IMR-90 (cell line): ENCODE measurements at regions not wholly inside any gene's neighbourhood (a gene's known extent, or its start where the extent isn't known, plus 50 kb on each side); places are given as distances from the start of the nearest gene placed in this dataset.

Experiments
- ATAC-seq: fragments of 200-7000 bp; cut with Tn5 transposase; 2 replicates; pipeline ENCODE4 v1.9.1; 2020; ENCODE audit warnings: low read depth, mild to moderate bottlenecking, moderate library complexity
- BruUV-seq: library from RNA; stranded (reverse); fragments of 400-500 nt; replicated peaks from 2 replicates; lab custom pipeline; 2021; lab: Mats Ljungman, UMichigan
- CTCF ChIA-PET: fragments of 300-600 bp; formaldehyde crosslinking; extraction: SDS; loops from one replicate; lab custom pipeline; 2021; ENCODE audit warnings: antibody characterized with exemption; lab: Yijun Ruan, JAX
- POLR2A ChIA-PET: fragments of 300-600 bp; sonication (Branson Sonifier 250); formaldehyde crosslinking; loops from one replicate; lab custom pipeline; 2022; ENCODE audit warnings: antibody characterized with exemption; ENCODE audit not compliant: unreplicated experiment; lab: Charles Lee
- DNase-seq: peaks from one replicate; pipeline ENCODE4 v3.0.0; 2013
- H2AFZ ChIP-seq: replicated peaks from 2 replicates; pipeline ENCODE3; 2013; ENCODE audit warnings: low read length, mild to moderate bottlenecking; ENCODE audit not compliant: poor library complexity
- H2AK5ac ChIP-seq: 2 replicates; pipeline ENCODE4 v1.6.1; 2013; ENCODE audit warnings: low read depth, low read length, inconsistent platforms
- H2AK9ac ChIP-seq: replicated peaks from 2 replicates; pipeline ENCODE3; 2013; ENCODE audit warnings: mild to moderate bottlenecking, low read depth, low read length, moderate library complexity; ENCODE audit not compliant: poor library complexity
- H2BK120ac ChIP-seq: 2 replicates; pipeline ENCODE4 v1.6.1; 2013; ENCODE audit warnings: low read depth, low read length, inconsistent platforms
- H2BK15ac ChIP-seq: 3 replicates; pipeline ENCODE4 v1.6.1; 2013; ENCODE audit warnings: low read depth, low read length, inconsistent platforms
- H2BK20ac ChIP-seq: 2 replicates; pipeline ENCODE4 v1.6.1; 2013; ENCODE audit warnings: low read depth, mild to moderate bottlenecking, inconsistent platforms, low read length, moderate library complexity
- H2BK5ac ChIP-seq: 2 replicates; pipeline ENCODE4 v1.6.1; 2013; ENCODE audit warnings: mild to moderate bottlenecking, low read depth, low read length, inconsistent platforms; ENCODE audit not compliant: poor library complexity, severe bottlenecking
- H3K14ac ChIP-seq: replicated peaks from 2 replicates; pipeline ENCODE4 v1.6.1; 2013; ENCODE audit warnings: low read depth, low read length, inconsistent platforms
- H3K18ac ChIP-seq: 2 replicates; pipeline ENCODE4 v1.6.1; 2013; ENCODE audit warnings: low read depth, low read length, control low read depth
- H3K23ac ChIP-seq: 2 replicates; pipeline ENCODE4 v1.6.1; 2013; ENCODE audit warnings: low read depth, low read length, inconsistent platforms
- H3K27ac ChIP-seq: 2 replicates; pipeline ENCODE4 v1.5.1; 2013; ENCODE audit warnings: mild to moderate bottlenecking, control low read depth, low read length; ENCODE audit not compliant: insufficient read depth
- H3K27me3 ChIP-seq: 2 replicates; pipeline ENCODE4 v1.6.1; 2013; ENCODE audit warnings: low read length; ENCODE audit not compliant: control insufficient read depth, insufficient read depth
- H3K36me3 ChIP-seq: 2 replicates; pipeline ENCODE4 v1.6.1; 2013; ENCODE audit warnings: low read length, mixed read lengths; ENCODE audit not compliant: control insufficient read depth, insufficient read depth
- H3K4ac ChIP-seq: 2 replicates; pipeline ENCODE4 v1.6.1; 2013; ENCODE audit warnings: low read depth, low read length, inconsistent platforms
- H3K4me1 ChIP-seq: 2 replicates; pipeline ENCODE4 v1.6.1; 2013; ENCODE audit warnings: low read length, mixed read lengths; ENCODE audit not compliant: control insufficient read depth, insufficient read depth
- H3K4me2 ChIP-seq: 2 replicates; pipeline ENCODE4 v1.6.1; 2013; ENCODE audit warnings: low read depth, mild to moderate bottlenecking, control low read depth, low read length, moderate library complexity
- H3K4me3 ChIP-seq: 2 replicates; pipeline ENCODE4 v1.5.1; 2013; ENCODE audit warnings: low read depth, mild to moderate bottlenecking, control low read depth, low read length, moderate library complexity; ENCODE audit not compliant: insufficient read depth
- H3K56ac ChIP-seq: 2 replicates; pipeline ENCODE4 v1.6.1; 2013; ENCODE audit warnings: low read length, inconsistent platforms; ENCODE audit not compliant: insufficient read depth; ENCODE audit errors: extremely low read depth
- H3K79me1 ChIP-seq, 2 experiments: 2 replicates each; pipeline ENCODE4 v1.6.1; 2013; ENCODE audit warnings: low read length in 2 of 2, inconsistent platforms in 1 of 2, low read depth in 1 of 2
- H3K9ac ChIP-seq: 2 replicates; pipeline ENCODE4 v1.6.1; 2013; ENCODE audit warnings: low read depth, low read length, control low read depth
- H3K9me1 ChIP-seq: 2 replicates; pipeline ENCODE4 v1.6.1; 2013; ENCODE audit warnings: low read length, inconsistent platforms; ENCODE audit not compliant: insufficient read depth
- H3K9me3 ChIP-seq: 2 replicates; pipeline ENCODE4 v1.6.1; 2013; ENCODE audit warnings: low read length; ENCODE audit not compliant: control insufficient read depth, insufficient read depth
- H4K20me1 ChIP-seq: 2 replicates; pipeline ENCODE4 v1.6.1; 2013; ENCODE audit warnings: low read length, inconsistent platforms; ENCODE audit not compliant: insufficient read depth
- H4K5ac ChIP-seq: 2 replicates; pipeline ENCODE4 v1.6.1; 2013; ENCODE audit warnings: mild to moderate bottlenecking, low read depth, low read length, control low read depth
- H4K8ac ChIP-seq, 2 experiments: 2 replicates each; pipeline ENCODE4 v1.6.1; 2013; ENCODE audit warnings: low read depth in 2 of 2, low read length in 2 of 2, control low read depth in 1 of 2, inconsistent platforms in 1 of 2
- H4K91ac ChIP-seq: 2 replicates; pipeline ENCODE4 v1.6.1; 2013; ENCODE audit warnings: low read depth, low read length, inconsistent platforms; ENCODE audit not compliant: insufficient read depth
- BHLHE40 ChIP-seq: fragments of 150-350 bp; IDR thresholded peaks from 2 replicates; pipeline ENCODE4 v1.6.1; 2016; ENCODE audit warnings: mild to moderate bottlenecking, low read depth, low read length
- CEBPB ChIP-seq: IDR thresholded peaks from 2 replicates; pipeline ENCODE4 v1.6.1; 2012; ENCODE audit warnings: low read depth, low read length, improper control_type of control experiment
- CHD1 ChIP-seq: IDR thresholded peaks from 2 replicates; pipeline ENCODE4 v1.6.1; 2012; ENCODE audit warnings: low read depth, low read length, improper control_type of control experiment
- CTCF ChIP-seq: conservative IDR thresholded peaks from 2 replicates; pipeline ENCODE4 v1.5.1; 2012; ENCODE audit warnings: mild to moderate bottlenecking, low read depth, low read length, improper control_type of control experiment
- ELK1 ChIP-seq: fragments of 150-350 bp; IDR thresholded peaks from 2 replicates; pipeline ENCODE4 v1.6.1; 2016; ENCODE audit warnings: low read depth, mild to moderate bottlenecking, low read length, moderate library complexity, borderline replicate concordance
- FOS ChIP-seq: fragments of 150-350 bp; IDR thresholded peaks from 2 replicates; pipeline ENCODE4 v1.6.1; 2016; ENCODE audit warnings: low read depth, low read length
- MAFK ChIP-seq: IDR thresholded peaks from 2 replicates; pipeline ENCODE4 v1.6.1; 2012; ENCODE audit warnings: low read depth, low read length, improper control_type of control experiment
- MAZ ChIP-seq: IDR thresholded peaks from 2 replicates; pipeline ENCODE4 v1.6.1; 2012; ENCODE audit warnings: low read depth, mild to moderate bottlenecking, low read length, improper control_type of control experiment, moderate library complexity, borderline replicate concordance
- MXI1 ChIP-seq: IDR thresholded peaks from 2 replicates; pipeline ENCODE4 v1.6.1; 2012; ENCODE audit warnings: low read depth, mild to moderate bottlenecking, low read length, moderate library complexity, borderline replicate concordance
- NFE2L2 ChIP-seq: fragments of 150-350 bp; IDR thresholded peaks from 2 replicates; pipeline ENCODE4 v1.6.1; 2016; ENCODE audit warnings: low read depth, mild to moderate bottlenecking, low read length
- POLR2A ChIP-seq: IDR thresholded peaks from 2 replicates; pipeline ENCODE4 v1.6.1; 2012; ENCODE audit warnings: mild to moderate bottlenecking, low read depth, low read length
- RAD21 ChIP-seq: IDR thresholded peaks from 2 replicates; pipeline ENCODE4 v1.6.1; 2012; ENCODE audit warnings: low read length, improper control_type of control experiment
- RCOR1 ChIP-seq: IDR thresholded peaks from 2 replicates; pipeline ENCODE4 v1.6.1; 2012; ENCODE audit warnings: mild to moderate bottlenecking, low read length, improper control_type of control experiment; ENCODE audit not compliant: insufficient replicate concordance
- RFX5 ChIP-seq: IDR thresholded peaks from 2 replicates; pipeline ENCODE4 v1.8.0; 2012; ENCODE audit warnings: low read depth, mild to moderate bottlenecking, low read length, moderate library complexity
- SMC3 ChIP-seq: fragments of 150-350 bp; IDR thresholded peaks from 2 replicates; pipeline ENCODE4 v1.6.1; 2016; ENCODE audit warnings: low read depth, mild to moderate bottlenecking, antibody characterized with exemption, low read length, moderate library complexity
- USF2 ChIP-seq: fragments of 150-350 bp; IDR thresholded peaks from 2 replicates; pipeline ENCODE4 v1.6.1; 2017; ENCODE audit warnings: mild to moderate bottlenecking, antibody characterized with exemption, low read length, low read depth
- WGBS, 2 experiments: methylation state at CpG; one replicate each; pipeline versions ENCODE4 v1.1.5 to v1.1.7; 2013; ENCODE audit warnings: missing lambda C conversion rate in 2 of 2; ENCODE audit not compliant: insufficient read length in 1 of 2; ENCODE audit errors: extremely low coverage in 2 of 2; 5-methylcytosine and 5-hydroxymethylcytosine counted together
- dilution Hi-C: fragments of 300-500 bp; cut with HindIII; formaldehyde crosslinking; loops from one replicate; pipeline ENCODE4 v1.14.3; 2018; ENCODE audit warnings: low sequenced_read_pairs; ENCODE audit not compliant: unreplicated experiment
- in situ Hi-C: fragments of 300-500 bp; cut with MboI; formaldehyde crosslinking; loops from 3 replicates; pipeline ENCODE4 v1.14.3; 2019; ENCODE audit warnings: low sequenced_read_pairs, inconsistent platforms, mixed read lengths
- intact Hi-C: fragments of 100-400 bp; cut with micrococcal nuclease; formaldehyde crosslinking; loops from 2 replicates; pipeline ENCODE4 v1.10.0; 2022

GRCh38 chr2:194328456-194328855 lies 1328.6 kb upstream of the SLC39A10 start:
- dilution Hi-C loops (no loop called here), in situ Hi-C loops (no loop called here), intact Hi-C loops (no loop called here)
- Histone ChIP-seq H4K91ac (no peak overlapping the region), H3K27me3 (no peaks in the 10 kb centered on the region), H2BK120ac (no peak overlapping the region), H2BK5ac (no peak overlapping the region), H2BK15ac (no peak overlapping the region), H4K5ac (no peak overlapping the region), H3K14ac (no peak overlapping the region), H3K4me2 (no peak overlapping the region), H3K4ac (no peak overlapping the region), H3K36me3 (no peaks in the 10 kb centered on the region), H2AFZ (no peak overlapping the region), H3K9me1 (no peaks in the 10 kb centered on the region), H3K9me3 (peaks cover 19% of the 10 kb centered on the region), H3K4me3 (no peak overlapping the region), H3K18ac (no peak overlapping the region), H3K23ac (no peak overlapping the region), H2BK20ac (no peak overlapping the region), H3K4me1 (no peaks in the 10 kb centered on the region), H4K8ac (no peak overlapping the region), H3K79me1 (no peaks in the 10 kb centered on the region), H4K20me1 (no peaks in the 10 kb centered on the region), H3K9ac (no peak overlapping the region), H3K27ac (no peak overlapping the region), H3K56ac (no peak overlapping the region), H2AK5ac (no peak overlapping the region), H2AK9ac (no peak overlapping the region)
- no peak for DNase-seq
- ChIA-PET CTCF (interaction anchor here (1.1 kb wide), 1 partner anchor 7 kb away, joined by 4 read pairs; no protein-coding TSS in a partner anchor), POLR2A (no interaction called here)
- WGBS, 2 experiments: no CpG with 5 or more reads among the region's 7 CpGs
- no TSS peak for BruUV-seq
- TF ChIP-seq CTCF (no peak), USF2 (no peak), CEBPB (no peak), NFE2L2 (no peak), RCOR1 (no peak), BHLHE40 (no peak), RFX5 (no peak), MAZ (no peak), POLR2A (no peak), CHD1 (no peak), MAFK (no peak), FOS (no peak), MXI1 (no peak), RAD21 (no peak), ELK1 (no peak), SMC3 (no peak)
- no peak for ATAC-seq
